ENCODE measurements at regions not wholly inside any gene's neighbourhood (a gene's known extent, or its start where the extent isn't known, plus 50 kb on each side); places are given as distances from the start of the nearest gene placed in this dataset.

- TF ChIP-seq, protein P1, sequence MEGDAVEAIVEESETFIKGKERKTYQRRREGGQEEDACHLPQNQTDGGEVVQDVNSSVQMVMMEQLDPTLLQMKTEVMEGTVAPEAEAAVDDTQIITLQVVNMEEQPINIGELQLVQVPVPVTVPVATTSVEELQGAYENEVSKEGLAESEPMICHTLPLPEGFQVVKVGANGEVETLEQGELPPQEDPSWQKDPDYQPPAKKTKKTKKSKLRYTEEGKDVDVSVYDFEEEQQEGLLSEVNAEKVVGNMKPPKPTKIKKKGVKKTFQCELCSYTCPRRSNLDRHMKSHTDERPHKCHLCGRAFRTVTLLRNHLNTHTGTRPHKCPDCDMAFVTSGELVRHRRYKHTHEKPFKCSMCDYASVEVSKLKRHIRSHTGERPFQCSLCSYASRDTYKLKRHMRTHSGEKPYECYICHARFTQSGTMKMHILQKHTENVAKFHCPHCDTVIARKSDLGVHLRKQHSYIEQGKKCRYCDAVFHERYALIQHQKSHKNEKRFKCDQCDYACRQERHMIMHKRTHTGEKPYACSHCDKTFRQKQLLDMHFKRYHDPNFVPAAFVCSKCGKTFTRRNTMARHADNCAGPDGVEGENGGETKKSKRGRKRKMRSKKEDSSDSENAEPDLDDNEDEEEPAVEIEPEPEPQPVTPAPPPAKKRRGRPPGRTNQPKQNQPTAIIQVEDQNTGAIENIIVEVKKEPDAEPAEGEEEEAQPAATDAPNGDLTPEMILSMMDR (conservative IDR thresholded peaks at IDR 0.05 in 1 of 2, IDR thresholded peaks at IDR 0.05 in 1 of 2; ENCODE audit: extremely low read depth in 1 of 2, insufficient read depth in 1 of 2, low read depth in 1 of 2, low read length in 2 of 2): no peak
- TF ChIP-seq EZH2 (IDR thresholded peaks at IDR 0.05; ENCODE audit: borderline replicate concordance, low read length): no peak
Observed at GRCh38 chr20:7516621-7517111, 423.6 kb downstream of the HAO1 start.

All from mammary epithelial cell (primary cell).